SK-N-SH (cell line): ENCODE measurements at regions not wholly inside any gene's neighbourhood (a gene's known extent, or its start where the extent isn't known, plus 50 kb on each side); places are given as distances from the start of the nearest gene placed in this dataset.

Experiments
- CTCF ChIA-PET: fragments of 300-600, 350-600 bp; formaldehyde crosslinking; extraction: SDS; loops from one replicate; lab custom pipeline; 2021; lab: Yijun Ruan, JAX
- POLR2A ChIA-PET: fragments of 350-600 bp; sonication (Branson Sonifier 250); formaldehyde crosslinking; extraction: SDS; loops from one replicate; lab custom pipeline; 2020; ENCODE audit warnings: antibody characterized with exemption, inconsistent platforms; lab: Yijun Ruan, JAX
- DNase-seq: peaks from one replicate; pipeline ENCODE4 v3.0.0; 2012
- H2AFZ ChIP-seq: fragments of 200-600 bp; sonication (generic); 2 replicates; pipeline ENCODE4 v1.8.1; 2016; ENCODE audit warnings: antibody characterized with exemption, mild to moderate bottlenecking, low read depth
- H3F3A ChIP-seq: fragments of 200-600 bp; sonication (generic); replicated peaks from 2 replicates; pipeline ENCODE3; 2016; ENCODE audit warnings: antibody characterized with exemption, mild to moderate bottlenecking; ENCODE audit not compliant: insufficient read depth
- H3K27ac ChIP-seq, 2 experiments: fragments of 200-500 bp in 1 of 2; fragments of 200-600 bp in 1 of 2; sonication (Bioruptor generic) in 1 of 2; sonication (generic), shearing (Covaris generic) in 1 of 2; 2 replicates each; pipeline versions ENCODE4 v1.5.1 to v1.6.1; 2014 to 2016; ENCODE audit warnings: low read depth in 2 of 2, inconsistent platforms in 1 of 2, low read length in 1 of 2, mild to moderate bottlenecking in 1 of 2, mixed read lengths in 1 of 2
- H3K27me3 ChIP-seq: fragments of 200-600 bp; sonication (generic), shearing (Covaris generic); 2 replicates; pipeline ENCODE4 v1.6.1; 2016; ENCODE audit warnings: mixed run types; ENCODE audit not compliant: insufficient read depth
- H3K36me3 ChIP-seq, 2 experiments: fragments of 200-500 bp in 1 of 2; fragments of 200-600 bp in 1 of 2; sonication (Bioruptor generic) in 1 of 2; sonication (generic) in 1 of 2; replicated peaks in 1 of 2; 2 replicates each; pipeline versions ENCODE3 to v1.5.1; 2014 to 2016; ENCODE audit warnings: low read length in 1 of 2, mild to moderate bottlenecking in 1 of 2; ENCODE audit not compliant: insufficient read depth in 2 of 2, control insufficient read depth in 1 of 2
- H3K4me1 ChIP-seq, 2 experiments: fragments of 200-500 bp in 1 of 2; fragments of 200-600 bp in 1 of 2; sonication (Bioruptor generic) in 1 of 2; sonication (generic), shearing (Covaris generic) in 1 of 2; 2 replicates each; pipeline versions ENCODE4 v1.5.1 to v1.6.1; 2014 to 2016; ENCODE audit warnings: low read depth in 1 of 2, low read length in 1 of 2, mixed run types in 1 of 2; ENCODE audit not compliant: insufficient read depth in 2 of 2, control insufficient read depth in 1 of 2
- H3K4me2 ChIP-seq: fragments of 200-600 bp; sonication (generic), shearing (Covaris generic); 2 replicates; pipeline ENCODE4 v1.6.1; 2017; ENCODE audit warnings: mixed run types
- H3K4me3 ChIP-seq, 2 experiments: fragments of 200-500 bp in 1 of 2; fragments of 200-600 bp in 1 of 2; sonication (Bioruptor generic) in 1 of 2; sonication (generic), shearing (Covaris generic) in 1 of 2; 2 replicates each; pipeline versions ENCODE4 v1.5.1 to v1.8.1; 2014 to 2016; ENCODE audit warnings: low read depth in 2 of 2, inconsistent platforms in 1 of 2, low read length in 1 of 2, mild to moderate bottlenecking in 1 of 2, mixed read lengths in 1 of 2, moderate library complexity in 1 of 2
- H3K79me2 ChIP-seq: fragments of 200-600 bp; sonication (generic); 2 replicates; pipeline ENCODE4 v1.8.1; 2017; ENCODE audit warnings: mild to moderate bottlenecking; ENCODE audit not compliant: insufficient read depth
- H3K9ac ChIP-seq: fragments of 200-600 bp; sonication (generic); 2 replicates; pipeline ENCODE4 v1.6.1; 2017; ENCODE audit warnings: mixed run types
- H3K9me2 ChIP-seq: fragments of 200-600 bp; sonication (generic); 2 replicates; pipeline ENCODE4 v1.6.1; 2017; ENCODE audit warnings: mixed run types
- H3K9me3 ChIP-seq: fragments of 200-600 bp; sonication (generic); 2 replicates; pipeline ENCODE4 v1.6.1; 2017; ENCODE audit warnings: mixed run types, mild to moderate bottlenecking, moderate library complexity
- H4K20me1 ChIP-seq: fragments of 200-600 bp; sonication (generic); 2 replicates; pipeline ENCODE4 v1.6.1; 2017; ENCODE audit warnings: mild to moderate bottlenecking, mixed run types; ENCODE audit not compliant: insufficient read depth
- ELF1 ChIP-seq: IDR thresholded peaks from 2 replicates; pipeline ENCODE4 v1.4.0; 2012
- EP300 ChIP-seq, 2 experiments: IDR thresholded peaks; 2 replicates each; pipeline versions ENCODE4 v1.4.0 to v1.6.1; 2012; ENCODE audit warnings: borderline replicate concordance in 1 of 2, low read depth in 1 of 2, low read length in 1 of 2
- EZH2phosphoT487 ChIP-seq: fragments of 200-600 bp; sonication (generic); IDR thresholded peaks from 2 replicates; pipeline ENCODE4 v1.6.1; 2017; ENCODE audit warnings: low read depth, mixed run types, mild to moderate bottlenecking, antibody characterized with exemption, moderate library complexity, borderline replicate concordance
- FOXJ3 ChIP-seq: sonication (generic); formaldehyde crosslinking; IDR thresholded peaks from 2 replicates; pipeline ENCODE4 v1.5.1; 2020; ENCODE audit warnings: mild to moderate bottlenecking, missing genetic modification reagents
- GATA2 ChIP-seq: sonication (generic); formaldehyde crosslinking; IDR thresholded peaks from 2 replicates; pipeline ENCODE4 v1.5.0; 2020; ENCODE audit warnings: mild to moderate bottlenecking, missing genetic modification reagents
- JUND ChIP-seq: IDR thresholded peaks from 2 replicates; pipeline ENCODE4 v1.4.0; 2012
- MEF2A ChIP-seq: IDR thresholded peaks from 2 replicates; pipeline ENCODE4 v1.4.0; 2012; ENCODE audit warnings: low read depth, borderline replicate concordance
- NFIC ChIP-seq: IDR thresholded peaks from 2 replicates; pipeline ENCODE4 v1.4.0; 2012; ENCODE audit warnings: borderline replicate concordance
- NRF1 ChIP-seq: IDR thresholded peaks from 2 replicates; pipeline ENCODE4 v1.6.1; 2012; ENCODE audit warnings: low read depth, mild to moderate bottlenecking, low read length
- POLR2AphosphoS5 ChIP-seq: IDR thresholded peaks from 2 replicates; pipeline ENCODE4 v1.6.1; 2012; ENCODE audit warnings: low read depth, low read length
- RAD21 ChIP-seq: IDR thresholded peaks from 2 replicates; pipeline ENCODE4 v1.6.1; 2012; ENCODE audit warnings: mild to moderate bottlenecking, low read length
- RCOR1 ChIP-seq: fragments of 150-350 bp; IDR thresholded peaks from 2 replicates; pipeline ENCODE4 v1.6.1; 2017; ENCODE audit warnings: antibody characterized with exemption, low read length
- SIN3A ChIP-seq: IDR thresholded peaks from 2 replicates; pipeline ENCODE4 v1.6.1; 2012; ENCODE audit warnings: low read depth, mild to moderate bottlenecking, low read length, moderate library complexity, borderline replicate concordance
- TAF1 ChIP-seq: IDR thresholded peaks from 2 replicates; pipeline ENCODE4 v1.6.1; 2012; ENCODE audit warnings: low read depth, mild to moderate bottlenecking, low read length, moderate library complexity, borderline replicate concordance
- TCF12 ChIP-seq: IDR thresholded peaks from 2 replicates; pipeline ENCODE4 v1.4.0; 2012
- TEAD4 ChIP-seq: IDR thresholded peaks from 2 replicates; pipeline ENCODE4 v1.4.0; 2012; ENCODE audit warnings: mild to moderate bottlenecking, borderline replicate concordance; ENCODE audit not compliant: insufficient read depth
- YY1 ChIP-seq: IDR thresholded peaks from 2 replicates; pipeline ENCODE4 v1.4.0; 2012; ENCODE audit warnings: low read depth, mild to moderate bottlenecking
- WGBS: methylation state at CpG from one replicate; pipeline ENCODE4 v1.1.6; 2017; ENCODE audit warnings: low lambda C conversion rate; 5-methylcytosine and 5-hydroxymethylcytosine counted together
- TF ChIP-seq, protein P1 (sequence below): IDR thresholded peaks from 2 replicates; pipeline ENCODE4 v1.4.0; 2012; ENCODE audit warnings: low read depth, borderline replicate concordance
- TF ChIP-seq, protein P2 (sequence below): fragments of 150-350 bp; IDR thresholded peaks from 2 replicates; pipeline ENCODE4 v1.6.1; 2017; ENCODE audit warnings: antibody characterized with exemption, low read length, low read depth, borderline replicate concordance
- TF ChIP-seq, protein P3 (sequence below): fragments of 150-350 bp; IDR thresholded peaks from 2 replicates; pipeline ENCODE4 v1.6.1; 2016; ENCODE audit warnings: mild to moderate bottlenecking, low read depth, low read length
- TF ChIP-seq, protein P4 (sequence below): IDR thresholded peaks from 2 replicates; pipeline ENCODE4; 2012
- TF ChIP-seq, protein P5 (sequence below): IDR thresholded peaks from 2 replicates; pipeline ENCODE4 v1.4.0; 2012; ENCODE audit warnings: low read depth

DNA sequence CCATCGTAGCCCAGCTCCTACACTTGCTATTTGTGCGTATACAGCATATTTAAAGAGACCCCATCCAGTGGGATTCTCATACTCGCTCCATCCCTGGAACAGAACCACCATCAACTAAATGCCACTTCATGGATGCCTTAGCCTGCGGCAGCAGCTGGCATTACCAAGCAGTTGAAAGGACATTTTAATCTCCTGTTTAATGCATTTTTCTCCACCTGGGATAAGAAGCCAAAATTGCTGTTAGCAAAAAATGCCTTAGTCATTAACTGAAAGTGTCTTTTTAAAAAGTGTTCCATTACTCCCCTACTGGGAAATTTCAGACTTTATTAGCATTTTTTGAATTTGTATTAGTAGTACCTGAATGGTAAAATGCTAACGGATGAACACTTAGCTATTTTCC, 662.6 kb upstream of the MEF2C start:
- H3K9ac ChIP-seq = no peak overlapping the region
- H3K9me3 ChIP-seq = no peaks in the 10 kb centered on the region
- H3K27ac ChIP-seq = no peak overlapping the region
- H3F3A ChIP-seq = no peaks in the 10 kb centered on the region
- no peak overlapping the region for H3K4me3 ChIP-seq
- H3K36me3 ChIP-seq = no peaks in the 10 kb centered on the region
- no peaks in the 10 kb centered on the region for H3K27me3 ChIP-seq
- WGBS = 64% methylated on average over 5 of the region's 5 CpGs
- POLR2A ChIA-PET = no interaction called here
- TF ChIP-seq EP300 (IDR thresholded peaks at IDR 0.05; ENCODE audit: borderline replicate concordance in 1 of 2, low read depth in 1 of 2, low read length in 1 of 2) (no peak), POLR2AphosphoS5 (no peak), RCOR1 (no peak), SIN3A (no peak), ELF1 (no peak), EZH2phosphoT487 (no peak), NFIC (no peak), FOXJ3 (CRISPR knock-in tag) (no peak), GATA2 (no peak)
- TF ChIP-seq, protein P1, sequence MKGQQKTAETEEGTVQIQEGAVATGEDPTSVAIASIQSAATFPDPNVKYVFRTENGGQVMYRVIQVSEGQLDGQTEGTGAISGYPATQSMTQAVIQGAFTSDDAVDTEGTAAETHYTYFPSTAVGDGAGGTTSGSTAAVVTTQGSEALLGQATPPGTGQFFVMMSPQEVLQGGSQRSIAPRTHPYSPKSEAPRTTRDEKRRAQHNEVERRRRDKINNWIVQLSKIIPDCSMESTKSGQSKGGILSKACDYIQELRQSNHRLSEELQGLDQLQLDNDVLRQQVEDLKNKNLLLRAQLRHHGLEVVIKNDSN = no peak
- TF ChIP-seq, protein P2, sequence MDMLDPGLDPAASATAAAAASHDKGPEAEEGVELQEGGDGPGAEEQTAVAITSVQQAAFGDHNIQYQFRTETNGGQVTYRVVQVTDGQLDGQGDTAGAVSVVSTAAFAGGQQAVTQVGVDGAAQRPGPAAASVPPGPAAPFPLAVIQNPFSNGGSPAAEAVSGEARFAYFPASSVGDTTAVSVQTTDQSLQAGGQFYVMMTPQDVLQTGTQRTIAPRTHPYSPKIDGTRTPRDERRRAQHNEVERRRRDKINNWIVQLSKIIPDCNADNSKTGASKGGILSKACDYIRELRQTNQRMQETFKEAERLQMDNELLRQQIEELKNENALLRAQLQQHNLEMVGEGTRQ = no peak
- TF ChIP-seq, protein P3, sequence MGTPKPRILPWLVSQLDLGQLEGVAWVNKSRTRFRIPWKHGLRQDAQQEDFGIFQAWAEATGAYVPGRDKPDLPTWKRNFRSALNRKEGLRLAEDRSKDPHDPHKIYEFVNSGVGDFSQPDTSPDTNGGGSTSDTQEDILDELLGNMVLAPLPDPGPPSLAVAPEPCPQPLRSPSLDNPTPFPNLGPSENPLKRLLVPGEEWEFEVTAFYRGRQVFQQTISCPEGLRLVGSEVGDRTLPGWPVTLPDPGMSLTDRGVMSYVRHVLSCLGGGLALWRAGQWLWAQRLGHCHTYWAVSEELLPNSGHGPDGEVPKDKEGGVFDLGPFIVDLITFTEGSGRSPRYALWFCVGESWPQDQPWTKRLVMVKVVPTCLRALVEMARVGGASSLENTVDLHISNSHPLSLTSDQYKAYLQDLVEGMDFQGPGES = no peak
- H2AFZ ChIP-seq = no peak overlapping the region
- CTCF ChIA-PET = no interaction called here
- DNase-seq = no peak
- H4K20me1 ChIP-seq = no peaks in the 10 kb centered on the region
- no peaks in the 10 kb centered on the region for H3K4me1 ChIP-seq
- no peak overlapping the region for H3K4me2 ChIP-seq
- no peaks in the 10 kb centered on the region for H3K9me2 ChIP-seq
- H3K79me2 ChIP-seq = no peaks in the 10 kb centered on the region

DNA sequence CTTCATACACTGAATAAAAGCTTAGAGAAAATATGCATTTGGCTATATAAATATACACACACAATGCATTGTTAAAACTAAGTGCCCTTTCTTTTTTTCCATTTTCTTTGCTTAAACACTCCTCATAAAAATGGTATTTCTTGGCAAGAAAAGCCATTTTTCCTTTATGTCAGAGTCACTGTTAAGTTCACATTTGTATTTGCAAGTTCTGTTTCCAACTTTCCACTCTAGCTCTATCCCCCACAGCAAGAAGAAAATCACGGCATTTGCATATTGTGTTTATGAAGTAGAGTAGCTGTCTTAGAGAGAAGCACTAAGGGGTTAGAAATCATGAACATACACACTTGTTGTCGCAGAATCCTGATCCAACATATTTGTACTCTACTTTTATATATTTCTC, 662.1 kb upstream of the MEF2C start:
- TF ChIP-seq RAD21 (no peak), TEAD4 (no peak), TAF1 (no peak), MEF2A (no peak), NRF1 (no peak), JUND (no peak), FOXJ3 (CRISPR knock-in tag) (no peak), GATA2 (no peak), TCF12 (no peak), YY1 (no peak)
- TF ChIP-seq, protein P4, sequence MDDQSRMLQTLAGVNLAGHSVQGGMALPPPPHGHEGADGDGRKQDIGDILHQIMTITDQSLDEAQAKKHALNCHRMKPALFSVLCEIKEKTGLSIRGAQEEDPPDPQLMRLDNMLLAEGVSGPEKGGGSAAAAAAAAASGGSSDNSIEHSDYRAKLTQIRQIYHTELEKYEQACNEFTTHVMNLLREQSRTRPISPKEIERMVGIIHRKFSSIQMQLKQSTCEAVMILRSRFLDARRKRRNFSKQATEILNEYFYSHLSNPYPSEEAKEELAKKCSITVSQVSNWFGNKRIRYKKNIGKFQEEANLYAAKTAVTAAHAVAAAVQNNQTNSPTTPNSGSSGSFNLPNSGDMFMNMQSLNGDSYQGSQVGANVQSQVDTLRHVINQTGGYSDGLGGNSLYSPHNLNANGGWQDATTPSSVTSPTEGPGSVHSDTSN = no peak
- TF ChIP-seq, protein P5, sequence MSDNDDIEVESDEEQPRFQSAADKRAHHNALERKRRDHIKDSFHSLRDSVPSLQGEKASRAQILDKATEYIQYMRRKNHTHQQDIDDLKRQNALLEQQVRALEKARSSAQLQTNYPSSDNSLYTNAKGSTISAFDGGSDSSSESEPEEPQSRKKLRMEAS = no peak
- TF ChIP-seq, protein P3 = no peak
- H3K9ac ChIP-seq = no peak overlapping the region
- no peaks in the 10 kb centered on the region for H3K4me1 ChIP-seq
- no peaks in the 10 kb centered on the region for H3K79me2 ChIP-seq
- H3K4me2 ChIP-seq = no peak overlapping the region
- no peaks in the 10 kb centered on the region for H3F3A ChIP-seq
- H4K20me1 ChIP-seq = no peaks in the 10 kb centered on the region
- no peak overlapping the region for H3K4me3 ChIP-seq
- no peak overlapping the region for H2AFZ ChIP-seq
- ChIA-PET POLR2A (no interaction called here), CTCF (no interaction called here)
- H3K27ac ChIP-seq = no peak overlapping the region
- no peaks in the 10 kb centered on the region for H3K9me2 ChIP-seq
- no peaks in the 10 kb centered on the region for H3K36me3 ChIP-seq
- 57% methylated on average over 2 of the region's 2 CpGs for WGBS
- H3K9me3 ChIP-seq = no peaks in the 10 kb centered on the region
- no peak for DNase-seq
- no peaks in the 10 kb centered on the region for H3K27me3 ChIP-seq
